Erythroblast (primary cell): ENCODE measurements at regions not wholly inside any gene's neighbourhood (a gene's known extent, or its start where the extent isn't known, plus 50 kb on each side); places are given as distances from the start of the nearest gene placed in this dataset.

Experiments used
- GATA1 ChIP-seq: IDR thresholded peaks from 2 replicates; pipeline ENCODE4 v1.6.1; 2011; ENCODE audit warnings: low read depth, mild to moderate bottlenecking, control low read depth, low read length, moderate library complexity
- POLR2A ChIP-seq: IDR thresholded peaks from 2 replicates; pipeline ENCODE4 v1.6.1; 2011; ENCODE audit warnings: mild to moderate bottlenecking, low read length

DNA sequence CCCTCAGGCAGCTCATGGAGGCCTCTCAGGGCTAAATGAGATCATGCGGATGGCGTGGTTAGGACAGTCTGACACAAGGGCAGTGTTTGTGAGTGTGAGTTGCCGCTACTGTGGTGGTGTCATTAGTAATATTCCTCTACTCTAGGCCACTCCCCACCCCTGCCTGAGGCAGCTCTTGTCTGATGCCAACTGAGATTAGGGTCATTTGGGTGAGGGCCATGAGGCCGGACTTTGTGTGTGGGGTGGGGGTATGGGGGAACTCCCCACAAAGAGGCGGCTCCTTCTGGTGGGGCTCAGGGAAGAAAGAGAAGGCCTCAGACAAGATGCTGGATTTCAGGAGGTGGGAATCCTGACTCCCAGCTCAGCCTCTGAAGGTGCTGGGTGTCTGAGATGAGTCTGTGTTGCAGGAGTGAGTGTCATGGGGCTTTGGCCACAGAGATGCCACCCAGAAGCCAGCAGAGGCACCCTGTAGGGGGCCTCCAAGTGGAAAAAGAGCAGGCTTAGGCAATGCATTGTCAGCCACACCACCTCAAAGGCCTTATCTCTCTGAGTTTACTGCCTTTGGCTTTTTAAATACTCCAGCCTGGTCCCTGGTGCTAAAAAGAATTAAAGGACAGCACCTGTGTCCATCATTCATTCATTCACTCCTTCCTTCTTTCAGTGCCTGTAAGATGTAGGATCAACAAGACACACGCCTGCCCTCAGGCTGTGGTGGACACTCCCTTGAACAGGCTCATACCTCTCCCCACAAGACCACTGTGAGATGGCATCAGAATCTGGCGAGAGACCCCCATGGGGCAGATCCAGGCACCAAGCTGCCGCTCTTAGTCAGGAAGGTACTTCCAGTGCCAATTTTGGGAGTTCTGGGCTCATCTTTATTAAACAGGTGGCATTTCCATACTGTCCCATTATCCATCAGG lies 175.2 kb downstream of the MRPL14 start:
- TF ChIP-seq POLR2A, result peak; percentile 62
- no peak for TF ChIP-seq GATA1
